Chondrocyte (in vitro differentiated cells): ENCODE measurements at regions not wholly inside any gene's neighbourhood (a gene's known extent, or its start where the extent isn't known, plus 50 kb on each side); places are given as distances from the start of the nearest gene placed in this dataset.

Experiments
- DNase-seq: peaks from one replicate; pipeline ENCODE4 v3.0.0; 2021; ENCODE audit warnings: mixed read lengths, low spot score
- H3K27ac Mint-ChIP-seq: one replicate; pipeline ENCODE4 v1.8.0; 2021; ENCODE audit warnings: mild to moderate bottlenecking, moderate library complexity, mixed read lengths; ENCODE audit not compliant: unreplicated experiment
- H3K27me3 Mint-ChIP-seq: 2 replicates; pipeline ENCODE4 v1.8.0; 2021; ENCODE audit warnings: low read depth, mixed read lengths
- H3K36me3 Mint-ChIP-seq: 2 replicates; pipeline ENCODE4 v1.8.0; 2021; ENCODE audit warnings: low read depth, mixed read lengths
- H3K4me1 Mint-ChIP-seq: 2 replicates; pipeline ENCODE4 v1.8.0; 2021; ENCODE audit warnings: low read depth, mild to moderate bottlenecking, mixed read lengths
- H3K4me3 Mint-ChIP-seq: one replicate; pipeline ENCODE4 v1.8.0; 2021; ENCODE audit warnings: mild to moderate bottlenecking, moderate library complexity, mixed read lengths; ENCODE audit not compliant: unreplicated experiment
- H3K9me3 Mint-ChIP-seq: 2 replicates; pipeline ENCODE4 v1.8.0; 2021; ENCODE audit warnings: low read depth, mixed read lengths
- TF ChIP-seq, protein P1 (sequence below): fragments of 200-600 bp; sonication (generic); IDR thresholded peaks from 2 replicates; pipeline ENCODE4 v1.5.0; 2021; ENCODE audit warnings: antibody characterized with exemption, mild to moderate bottlenecking, moderate library complexity

GRCh38 chr2:16271231-16271896 lies 331.0 kb downstream of the MYCN start:
- Mint-ChIP-seq H3K4me3 (no peak overlapping the region), H3K4me1 (no peaks in the 10 kb centered on the region), H3K27ac (no peak overlapping the region), H3K27me3 (peaks cover 3% of the 10 kb centered on the region), H3K36me3 (no peaks in the 10 kb centered on the region), H3K9me3 (no peaks in the 10 kb centered on the region)
- TF ChIP-seq, protein P1, sequence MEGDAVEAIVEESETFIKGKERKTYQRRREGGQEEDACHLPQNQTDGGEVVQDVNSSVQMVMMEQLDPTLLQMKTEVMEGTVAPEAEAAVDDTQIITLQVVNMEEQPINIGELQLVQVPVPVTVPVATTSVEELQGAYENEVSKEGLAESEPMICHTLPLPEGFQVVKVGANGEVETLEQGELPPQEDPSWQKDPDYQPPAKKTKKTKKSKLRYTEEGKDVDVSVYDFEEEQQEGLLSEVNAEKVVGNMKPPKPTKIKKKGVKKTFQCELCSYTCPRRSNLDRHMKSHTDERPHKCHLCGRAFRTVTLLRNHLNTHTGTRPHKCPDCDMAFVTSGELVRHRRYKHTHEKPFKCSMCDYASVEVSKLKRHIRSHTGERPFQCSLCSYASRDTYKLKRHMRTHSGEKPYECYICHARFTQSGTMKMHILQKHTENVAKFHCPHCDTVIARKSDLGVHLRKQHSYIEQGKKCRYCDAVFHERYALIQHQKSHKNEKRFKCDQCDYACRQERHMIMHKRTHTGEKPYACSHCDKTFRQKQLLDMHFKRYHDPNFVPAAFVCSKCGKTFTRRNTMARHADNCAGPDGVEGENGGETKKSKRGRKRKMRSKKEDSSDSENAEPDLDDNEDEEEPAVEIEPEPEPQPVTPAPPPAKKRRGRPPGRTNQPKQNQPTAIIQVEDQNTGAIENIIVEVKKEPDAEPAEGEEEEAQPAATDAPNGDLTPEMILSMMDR: no peak
- no peak for DNase-seq

DNA sequence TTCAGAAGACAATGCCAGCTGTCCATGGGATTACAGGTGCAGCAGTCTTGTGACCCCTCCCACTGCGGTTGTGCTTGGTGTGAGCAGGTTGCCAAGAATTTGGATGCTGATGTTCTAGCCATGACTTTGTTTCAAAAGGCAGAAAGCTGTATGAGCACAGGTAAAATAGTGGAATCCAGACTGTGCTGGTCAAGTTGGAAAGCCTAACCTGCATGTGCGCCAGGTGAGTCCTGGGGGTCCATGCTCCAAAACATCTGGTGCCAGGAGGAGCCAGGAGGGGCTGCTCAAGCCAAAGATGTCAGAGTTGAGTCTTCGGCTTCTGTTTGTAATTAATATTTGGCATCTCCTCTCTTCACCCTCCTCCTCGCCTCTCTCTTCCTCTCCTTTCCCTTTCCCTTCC lies 330.1 kb downstream of the MYCN start:
- H3K9me3 Mint-ChIP-seq: no peaks in the 10 kb centered on the region
- DNase-seq: no peak
- TF ChIP-seq, protein P1: no peak

DNA sequence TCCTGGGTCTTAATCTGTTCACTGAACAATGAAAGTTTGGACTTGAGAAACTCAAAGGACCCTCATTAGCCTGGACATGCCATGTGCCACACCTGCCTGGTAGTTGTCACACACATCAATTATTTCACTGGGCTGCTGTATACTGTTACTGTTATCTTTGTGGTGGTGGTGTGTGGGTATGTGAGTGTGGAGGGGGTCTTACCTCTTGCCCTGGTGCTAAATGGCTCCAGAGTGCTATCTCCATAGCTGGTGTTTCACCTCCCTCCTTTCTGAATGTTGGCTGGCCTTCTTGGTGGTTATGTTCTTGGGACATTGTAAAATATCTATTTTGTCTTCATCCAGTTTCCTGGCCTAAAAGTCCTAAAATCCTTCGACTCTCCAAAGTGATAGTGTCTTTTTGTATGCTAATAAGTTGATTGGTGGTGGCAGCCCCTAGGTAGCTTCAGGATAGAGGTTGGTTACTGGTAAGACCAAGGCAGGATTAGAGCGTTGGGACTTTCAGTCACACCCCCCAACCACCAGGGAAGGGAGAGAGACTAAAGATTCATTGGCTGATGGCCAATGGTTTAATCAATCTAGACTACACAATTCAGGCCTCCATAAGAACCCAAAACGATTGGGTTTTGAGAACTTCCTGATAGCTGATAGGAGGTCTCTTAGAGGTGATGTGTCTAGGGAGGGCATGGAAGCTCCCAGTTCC lies 328.1 kb downstream of the MYCN start:
- Mint-ChIP-seq H3K36me3 (no peaks in the 10 kb centered on the region), H3K27ac (no peak overlapping the region), H3K4me1 (no peaks in the 10 kb centered on the region), H3K4me3 (no peak overlapping the region), H3K9me3 (no peaks in the 10 kb centered on the region), H3K27me3 (peaks cover 3% of the 10 kb centered on the region)
- DNase-seq: no peak
- TF ChIP-seq, protein P1: no peak

More for the DNA sequence above, 330.1 kb downstream of the MYCN start:
- Mint-ChIP-seq H3K36me3 (no peaks in the 10 kb centered on the region), H3K27ac (no peak overlapping the region), H3K4me1 (no peaks in the 10 kb centered on the region), H3K27me3 (peaks cover 3% of the 10 kb centered on the region), H3K4me3 (no peak overlapping the region)

- H3K4me1 Mint-ChIP-seq: no peaks in the 10 kb centered on the region
- TF ChIP-seq, protein P1: no peak
- DNase-seq: no peak
- peaks cover 3% of the 10 kb centered on the region for H3K27me3 Mint-ChIP-seq
- no peak overlapping the region for H3K4me3 Mint-ChIP-seq
- H3K27ac Mint-ChIP-seq: no peak overlapping the region
- no peaks in the 10 kb centered on the region for H3K9me3 Mint-ChIP-seq
- no peaks in the 10 kb centered on the region for H3K36me3 Mint-ChIP-seq
Measured at GRCh38 chr2:16266571-16266970, 326.2 kb downstream of the MYCN start.

- H3K36me3 Mint-ChIP-seq: no peaks in the 10 kb centered on the region
- H3K4me1 Mint-ChIP-seq: no peaks in the 10 kb centered on the region
- no peaks in the 10 kb centered on the region for H3K9me3 Mint-ChIP-seq
- DNase-seq: no peak
- H3K27me3 Mint-ChIP-seq: no peaks in the 10 kb centered on the region
- no peak overlapping the region for H3K4me3 Mint-ChIP-seq
- no peak overlapping the region for H3K27ac Mint-ChIP-seq
- TF ChIP-seq, protein P1: no peak
Measured at GRCh38 chr2:16264931-16265540, 324.7 kb downstream of the MYCN start.
